DMS53 treated with DMSO at 0.1 percent for 48 hours (cell line): ENCODE measurements at regions not wholly inside any gene's neighbourhood (a gene's known extent, or its start where the extent isn't known, plus 50 kb on each side); places are given as distances from the start of the nearest gene placed in this dataset.

Source experiments
- DNase-seq: peaks from one replicate; lab custom pipeline; 2025; ENCODE audit not compliant: unreplicated experiment; lab: John Stamatoyannopoulos, UW

DNA sequence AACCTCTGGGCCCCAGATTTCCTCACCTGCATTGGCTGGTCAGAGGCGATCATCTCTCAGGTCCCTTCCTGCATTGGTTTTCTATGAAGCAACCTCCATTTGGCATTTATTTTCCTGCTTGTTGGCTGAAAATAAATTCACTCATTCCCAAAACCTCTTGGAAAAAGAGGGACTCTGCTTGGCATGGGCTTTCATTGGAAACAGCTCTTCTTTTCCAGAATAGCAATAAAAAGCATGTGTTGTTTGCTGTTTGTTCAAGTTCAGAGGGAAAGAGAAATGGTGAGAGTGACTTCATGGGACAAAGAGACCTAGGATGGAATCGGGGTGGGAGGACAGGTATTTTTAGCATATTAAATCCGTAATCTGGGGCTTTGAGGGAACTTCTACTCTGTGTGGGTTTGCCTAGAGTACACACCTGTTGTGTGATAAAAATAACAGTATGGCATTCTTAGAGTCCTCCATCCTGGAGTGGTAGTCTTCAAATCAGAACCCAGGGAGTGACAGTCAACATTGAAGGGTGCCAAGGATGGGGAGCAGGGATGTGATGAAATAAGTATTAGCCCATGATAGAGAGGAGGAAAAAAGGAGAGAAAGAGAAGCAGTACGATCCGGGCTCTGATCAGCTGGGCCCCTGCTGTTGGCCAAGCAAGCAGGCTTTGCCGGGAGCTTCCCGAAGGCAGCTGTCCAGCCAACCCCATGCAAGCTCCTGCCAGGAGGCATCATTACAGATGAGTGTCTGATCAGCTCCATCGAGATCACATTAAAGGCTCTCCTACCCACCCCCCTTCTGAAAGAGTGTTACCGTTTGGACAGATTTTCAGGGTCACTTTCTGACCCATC is 131.9 kb upstream of the NFIA start:
- DNase-seq: no peak

DNA sequence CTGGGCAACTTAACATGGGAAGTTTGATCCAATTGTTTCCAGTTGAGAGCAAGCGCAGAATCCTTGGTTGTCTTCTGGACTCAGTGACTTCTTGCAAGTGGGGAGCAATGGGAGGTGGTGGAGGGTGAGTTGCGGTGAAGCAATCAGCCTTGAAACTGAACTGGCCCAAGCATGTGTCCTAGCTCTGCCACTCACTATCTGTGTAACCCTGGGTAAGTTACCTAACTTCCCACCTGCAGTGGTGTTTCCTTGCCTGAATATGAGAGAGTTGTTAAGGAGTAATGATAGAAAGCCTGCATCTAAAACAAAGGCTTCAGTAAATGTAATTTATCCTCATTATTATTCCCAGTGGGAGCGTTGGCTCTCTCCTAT is 132.5 kb upstream of the NFIA start:
- DNase-seq: no peak

DNA sequence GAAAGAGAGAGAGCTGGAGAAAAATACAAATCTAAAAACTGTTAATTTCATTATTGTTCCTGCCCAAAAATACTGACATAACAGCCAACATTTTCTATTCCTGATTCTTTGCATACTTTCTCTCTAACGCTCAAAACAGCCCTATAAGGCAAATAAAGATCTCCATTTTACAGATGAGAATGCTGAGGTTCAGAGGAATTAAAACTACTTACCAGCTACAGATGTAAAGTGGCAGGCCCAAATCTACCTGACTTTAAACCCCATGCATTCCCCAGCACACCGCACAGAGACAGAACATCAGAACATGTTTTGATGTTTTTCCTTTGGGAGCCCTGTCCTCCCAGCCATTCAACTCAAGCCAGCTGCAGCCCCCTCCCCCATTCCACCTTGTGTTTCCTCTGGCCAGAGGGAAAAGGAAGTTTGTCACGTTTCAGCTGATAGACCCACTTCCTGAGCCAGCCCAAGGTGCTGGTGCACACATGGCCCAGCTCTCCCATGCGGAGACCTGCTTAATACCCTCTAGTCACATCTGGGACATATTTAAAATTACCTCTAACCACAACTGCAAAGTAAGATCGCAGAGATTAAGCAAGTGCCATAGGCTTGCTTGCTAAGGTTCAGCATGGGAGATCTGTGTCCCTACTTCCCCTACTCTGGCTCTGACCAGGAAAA is 133.1 kb upstream of the NFIA start:
- DNase-seq: no peak

DNA sequence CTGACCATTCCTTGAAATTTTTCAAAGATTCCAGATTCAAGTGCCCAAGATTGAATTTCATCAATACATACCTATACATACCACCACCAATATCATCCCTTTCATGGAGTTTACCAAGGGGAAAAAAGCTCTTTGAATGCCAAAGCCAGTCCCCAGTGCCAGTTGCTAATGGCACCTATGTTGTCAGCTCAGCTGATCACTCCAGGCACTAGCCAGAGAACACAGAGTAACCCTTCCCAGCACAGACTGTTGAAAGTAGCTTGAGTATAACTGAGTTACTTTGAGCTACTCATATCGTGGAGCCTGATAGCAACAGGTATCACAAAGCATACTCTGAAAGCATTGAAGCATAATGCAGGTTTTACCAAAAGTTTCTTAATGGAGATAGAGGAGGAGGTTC is 133.9 kb upstream of the NFIA start:
- no peak for DNase-seq

DNA sequence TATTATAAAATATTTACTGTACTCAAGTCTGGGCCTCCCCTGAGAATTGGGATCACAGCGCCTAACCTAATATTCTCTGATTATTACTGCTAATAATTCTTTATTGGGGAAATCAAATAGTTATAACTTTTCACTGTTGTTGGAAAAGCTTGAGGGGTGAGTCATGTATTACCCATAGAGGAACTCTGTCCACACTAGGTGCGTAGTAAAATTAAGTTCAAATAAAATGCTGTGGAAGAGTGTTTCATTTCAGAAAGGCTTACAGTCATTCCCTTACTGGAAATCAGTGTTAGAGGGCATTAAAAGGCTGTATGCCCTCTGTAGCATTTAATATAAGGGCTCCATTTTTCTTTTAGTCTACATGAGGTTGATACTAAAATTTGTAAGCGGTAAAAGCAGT is 135.0 kb upstream of the NFIA start:
- no peak for DNase-seq

DNA sequence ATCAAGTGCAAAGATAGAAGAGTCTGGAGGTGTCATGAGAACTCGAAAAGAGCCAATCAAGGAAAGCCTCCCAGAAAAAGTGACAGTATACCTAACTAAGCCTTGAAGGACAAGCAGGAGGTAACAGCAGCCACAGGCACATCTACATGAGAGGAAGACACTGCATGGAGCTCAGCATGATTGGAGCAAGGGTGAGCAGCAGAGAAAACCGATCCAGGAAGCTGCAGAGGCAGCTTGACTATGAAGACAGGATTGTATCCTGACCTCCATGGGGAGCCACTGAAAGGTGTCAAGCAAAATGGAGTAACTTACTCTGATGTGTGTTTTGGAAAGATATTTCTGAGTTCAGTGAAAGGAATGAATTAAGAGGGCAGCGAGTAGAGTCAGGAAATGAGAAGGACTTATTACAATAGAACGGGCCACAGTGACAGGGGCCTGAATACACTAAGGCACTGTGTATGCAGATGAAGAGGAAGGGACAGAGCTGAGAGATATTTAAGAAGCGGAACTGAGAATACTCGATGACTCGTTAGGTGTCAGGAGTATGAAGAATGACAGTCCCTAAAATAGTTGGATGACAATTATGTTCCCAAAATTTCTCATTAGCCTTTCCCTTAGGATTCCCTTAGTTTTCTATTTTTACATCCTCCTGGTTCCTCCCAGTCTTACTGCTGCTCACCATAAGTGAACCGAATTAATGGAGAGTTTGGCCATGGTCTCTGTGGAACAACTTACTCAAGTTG is 139.3 kb upstream of the NFIA start:
- DNase-seq: no peak

DNA sequence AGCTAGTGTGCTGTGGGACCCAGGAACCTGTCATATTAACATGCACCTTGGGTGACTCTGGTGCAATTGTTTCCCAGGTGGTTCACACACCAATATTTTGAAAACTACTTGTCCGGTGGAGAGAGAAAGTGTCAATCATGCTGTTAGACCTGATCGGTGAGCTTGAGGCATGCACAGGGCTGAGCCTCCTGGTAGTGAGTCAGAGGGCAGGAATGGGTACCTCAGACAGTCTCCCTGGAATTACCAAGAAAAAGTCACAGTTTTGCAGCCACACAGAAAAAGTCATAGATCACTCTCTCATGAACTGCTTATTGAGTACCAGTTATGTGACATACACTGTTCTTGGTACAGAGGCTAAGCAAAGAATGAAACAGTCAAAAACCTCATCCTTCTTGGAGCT is 140.1 kb upstream of the NFIA start:
- DNase-seq: no peak

DNA sequence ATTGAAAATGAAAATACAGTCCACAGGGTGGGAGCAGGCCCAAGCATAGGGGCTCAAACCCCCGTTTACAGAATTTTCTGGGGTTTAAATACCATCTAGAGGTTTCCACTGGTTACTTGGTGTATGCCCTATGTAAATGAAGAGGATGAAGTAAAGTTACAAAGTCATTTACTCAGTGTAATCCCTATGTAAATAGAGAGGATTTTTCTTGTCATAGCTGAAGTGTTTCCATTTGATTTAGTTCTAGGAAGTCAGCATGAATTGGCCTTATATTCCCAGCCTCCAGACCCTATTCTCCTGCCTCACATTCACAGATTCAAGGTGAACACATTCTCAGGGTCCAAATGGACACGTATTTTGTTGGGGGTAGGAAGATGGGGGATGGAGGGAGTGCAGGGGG is 141.7 kb upstream of the NFIA start:
- peak; percentile 75 for DNase-seq

DNA sequence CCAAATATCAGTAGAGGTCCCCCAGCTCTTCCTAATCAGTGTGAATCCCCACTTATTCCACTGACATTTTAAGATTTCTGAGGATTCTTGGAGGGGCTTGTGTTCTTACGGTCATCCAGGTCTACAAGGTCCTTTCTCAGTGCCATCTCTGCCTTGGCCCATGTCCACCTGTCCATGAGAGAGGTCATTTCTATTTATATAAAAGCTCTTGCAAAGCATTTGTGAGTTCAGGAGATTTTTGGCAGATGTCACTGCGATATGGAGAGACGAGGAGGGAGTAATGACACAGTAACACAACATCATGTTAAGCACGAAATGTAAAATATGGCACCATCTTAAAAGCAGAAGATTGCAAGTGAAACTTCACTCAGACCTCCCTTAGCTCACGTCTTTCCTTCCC is 144.6 kb upstream of the NFIA start:
- DNase-seq: no peak

DNA sequence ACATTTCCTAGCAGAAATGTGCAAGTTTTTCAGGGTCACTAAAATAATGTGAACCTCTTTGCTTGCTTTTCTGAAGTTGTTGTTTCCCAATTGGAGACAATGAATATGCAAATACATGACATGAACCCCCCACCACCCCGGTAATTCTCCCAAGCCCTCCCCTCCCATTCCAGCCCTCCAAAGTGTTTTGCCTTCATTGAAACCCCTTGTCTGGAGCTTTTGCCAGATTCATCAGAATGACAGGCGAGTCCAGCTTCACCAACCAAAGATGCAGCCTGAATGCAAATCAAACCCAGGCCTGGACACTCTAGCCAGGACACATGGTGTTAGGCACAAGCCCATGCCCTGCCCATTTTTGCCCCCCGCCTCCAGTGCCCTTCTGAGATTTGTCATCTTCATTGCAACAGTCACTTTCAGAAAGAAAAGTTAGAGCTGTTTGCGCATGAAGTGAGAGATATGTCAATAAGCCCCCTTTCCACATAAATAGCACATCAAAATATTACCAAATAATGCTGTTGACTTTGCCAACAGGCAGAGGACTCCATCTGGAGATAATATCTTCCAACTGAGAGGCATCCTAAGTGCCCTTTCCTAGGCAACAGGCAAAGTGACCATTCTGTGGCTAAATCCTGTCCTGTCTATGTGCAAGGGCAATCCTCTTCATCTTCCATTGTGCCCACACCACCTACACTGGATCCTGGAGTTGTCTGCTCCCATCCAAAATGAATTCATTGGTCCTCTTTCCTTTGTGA is 145.6 kb upstream of the NFIA start:
- DNase-seq: no peak

DNA sequence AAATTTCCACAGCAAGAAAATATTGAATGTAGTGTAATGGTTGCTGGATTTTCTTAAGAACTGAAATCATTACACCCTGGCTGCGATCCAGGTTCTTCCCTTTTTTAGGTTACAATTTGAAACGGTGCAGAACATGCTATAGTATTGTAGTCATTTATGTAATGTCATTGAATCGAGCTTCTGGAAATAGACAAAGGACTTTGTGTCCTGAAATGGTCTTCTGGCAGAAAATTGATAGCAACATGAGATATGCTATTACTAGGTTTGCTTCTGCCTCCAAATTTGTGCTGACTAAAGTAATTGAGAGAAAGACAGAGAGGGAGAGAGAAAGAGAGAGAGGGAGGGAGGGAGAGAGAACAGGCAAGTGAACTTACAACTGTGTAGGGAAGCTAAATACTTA is 146.2 kb upstream of the NFIA start:
- no peak for DNase-seq

DNA sequence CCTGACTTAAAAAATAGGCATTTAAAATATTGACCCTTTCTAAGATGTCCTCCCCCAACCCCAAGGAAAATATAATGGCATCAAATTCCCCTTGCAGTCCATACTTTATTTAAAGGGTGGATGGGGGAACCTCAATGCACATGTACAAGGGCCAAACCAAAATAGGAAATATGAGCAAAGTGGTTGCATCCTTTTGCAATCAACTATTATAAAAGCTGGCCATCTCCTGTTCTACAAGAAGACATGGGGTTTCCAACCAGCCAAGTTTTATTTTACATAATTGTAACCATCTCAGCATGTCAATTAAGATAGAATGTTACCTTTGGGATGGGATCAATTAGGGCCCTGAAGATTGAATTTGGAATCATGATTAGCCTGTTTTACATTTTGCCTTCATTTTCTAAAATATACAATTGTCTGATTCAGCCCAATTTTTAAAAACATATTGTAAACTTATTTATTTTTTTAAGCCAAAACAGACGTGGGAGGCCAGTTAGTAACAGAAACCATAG is 146.7 kb upstream of the NFIA start:
- DNase-seq: no peak

DNA sequence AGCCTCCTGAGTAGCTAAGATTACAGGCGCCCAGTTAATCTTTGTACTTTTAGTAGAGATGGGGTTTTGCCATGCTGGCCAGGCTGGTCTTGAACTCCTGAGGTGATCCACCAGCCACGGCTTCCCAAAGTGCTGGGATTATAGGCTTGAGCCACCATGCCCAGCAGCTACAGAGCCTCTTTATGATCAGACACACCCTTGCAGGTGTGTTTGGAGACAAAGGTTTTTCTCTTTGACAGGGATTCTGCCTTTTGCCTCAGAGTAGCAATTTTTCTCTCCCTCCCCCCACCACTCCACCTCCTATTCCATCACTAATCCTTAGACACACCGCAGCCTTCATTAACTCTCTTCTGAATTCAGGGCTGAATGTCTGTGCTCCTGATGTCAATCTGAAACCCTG is 152.2 kb upstream of the NFIA start:
- DNase-seq: no peak

DNA sequence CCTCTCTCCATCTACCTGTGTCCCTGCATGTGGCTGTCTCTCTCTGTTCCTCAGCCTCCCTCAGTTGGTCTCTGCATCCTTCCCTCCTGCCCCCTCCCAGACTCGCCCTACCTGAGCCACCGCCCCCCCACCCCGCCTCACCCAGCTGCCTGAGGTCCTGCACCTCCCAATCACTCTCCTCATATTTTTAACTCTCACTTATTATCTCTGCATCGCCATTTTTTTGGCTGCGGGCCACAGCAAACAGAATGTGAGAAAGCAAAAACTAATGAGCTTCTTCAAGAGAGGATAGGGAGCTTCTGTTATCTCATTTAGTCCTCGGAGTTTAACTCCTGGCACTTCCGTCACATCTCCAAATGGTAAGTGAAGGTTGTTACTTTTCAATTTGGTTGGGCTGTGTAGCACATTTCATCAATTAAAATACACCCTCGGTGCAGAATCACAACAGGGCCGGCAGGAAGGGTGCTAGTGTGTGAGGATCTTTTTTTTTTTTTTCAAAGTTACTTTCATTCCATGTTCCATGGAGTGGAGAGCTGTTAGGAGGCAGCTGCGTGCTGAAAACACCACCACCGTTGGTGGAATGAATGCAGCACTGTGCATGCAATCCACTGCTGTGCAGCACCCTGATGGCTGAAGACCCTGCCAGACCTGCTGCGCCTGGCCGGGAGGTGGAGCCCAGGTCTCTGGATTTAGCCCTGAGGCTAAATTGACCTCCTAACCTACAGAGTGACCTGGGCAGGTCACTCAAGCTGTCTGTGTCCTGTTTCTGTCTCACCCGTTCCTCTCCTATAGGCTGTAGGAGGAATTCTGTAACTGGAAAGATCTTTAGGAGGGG is 157.2 kb upstream of the NFIA start:
- no peak for DNase-seq

DNA sequence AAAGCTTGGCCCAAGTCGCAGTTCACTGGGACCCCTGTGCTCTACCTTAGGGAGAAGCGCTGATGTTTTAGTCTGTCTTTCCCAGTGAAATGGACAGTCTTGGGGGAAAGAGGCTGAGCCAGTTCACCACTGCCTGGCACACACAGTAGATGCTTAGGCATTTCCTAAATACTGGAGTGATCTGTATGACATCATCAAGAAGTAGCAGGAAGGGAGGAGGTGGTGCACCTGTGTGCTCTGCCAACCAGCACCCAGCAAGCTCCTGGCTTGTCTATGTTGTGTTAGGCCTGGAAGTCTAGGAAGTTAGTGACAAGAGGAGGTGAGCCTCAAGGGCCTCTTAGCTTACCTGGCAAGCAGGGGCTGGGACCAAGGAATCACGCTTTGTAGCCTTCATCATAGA is 158.2 kb upstream of the NFIA start:
- DNase-seq: no peak

DNA sequence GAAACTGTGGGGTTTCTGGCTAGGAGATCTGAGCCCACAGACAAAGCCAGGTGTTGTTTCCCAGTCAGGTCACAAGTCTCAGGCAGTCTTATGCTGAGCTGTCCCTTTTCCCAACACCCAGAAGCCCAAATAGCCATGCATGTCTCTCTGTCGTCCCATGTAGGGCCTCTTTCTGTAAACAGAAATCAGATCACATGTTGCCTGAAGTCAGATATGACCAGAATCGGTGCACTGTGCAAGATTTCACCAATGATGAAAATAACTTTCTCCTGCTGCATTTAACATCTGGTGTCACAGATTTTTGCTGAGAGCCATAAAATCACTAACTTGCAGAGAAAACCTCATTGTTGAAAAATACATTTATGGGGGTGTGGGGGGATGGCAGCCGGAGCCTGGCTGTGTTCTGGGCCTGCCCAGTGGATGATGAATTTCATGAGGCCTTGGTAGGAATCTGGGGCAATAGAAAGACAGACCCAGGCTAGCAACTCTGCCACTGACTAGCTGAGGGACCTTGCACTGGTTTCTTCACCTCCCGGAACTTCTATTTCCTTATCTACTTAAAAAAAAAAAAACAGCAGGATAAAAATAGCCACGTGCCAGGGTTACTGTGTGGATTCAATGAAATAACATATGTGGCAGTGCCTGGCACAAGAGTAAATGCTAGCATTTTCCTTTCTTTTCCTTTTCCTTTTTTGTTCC is 158.8 kb upstream of the NFIA start:
- DNase-seq: no peak

DNA sequence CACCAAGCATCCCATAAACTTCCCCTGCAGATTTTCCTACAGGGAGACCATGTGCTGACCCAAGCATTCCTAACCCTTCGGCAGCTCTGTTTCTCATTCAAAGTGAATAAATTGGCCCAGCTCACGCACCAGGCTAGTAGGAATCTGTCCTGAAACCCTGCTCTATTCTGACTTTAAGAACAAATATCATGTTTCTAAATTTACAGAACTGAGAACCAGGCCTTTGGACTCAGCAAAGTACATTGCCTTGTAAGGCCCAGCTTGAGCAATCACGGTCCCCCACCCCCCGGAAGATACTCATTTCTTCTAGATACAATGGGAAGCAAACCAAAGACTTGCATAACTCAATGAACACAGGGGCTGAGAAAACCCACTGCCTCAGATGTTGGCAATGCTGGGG is 160.1 kb upstream of the NFIA start:
- no peak for DNase-seq

DNA sequence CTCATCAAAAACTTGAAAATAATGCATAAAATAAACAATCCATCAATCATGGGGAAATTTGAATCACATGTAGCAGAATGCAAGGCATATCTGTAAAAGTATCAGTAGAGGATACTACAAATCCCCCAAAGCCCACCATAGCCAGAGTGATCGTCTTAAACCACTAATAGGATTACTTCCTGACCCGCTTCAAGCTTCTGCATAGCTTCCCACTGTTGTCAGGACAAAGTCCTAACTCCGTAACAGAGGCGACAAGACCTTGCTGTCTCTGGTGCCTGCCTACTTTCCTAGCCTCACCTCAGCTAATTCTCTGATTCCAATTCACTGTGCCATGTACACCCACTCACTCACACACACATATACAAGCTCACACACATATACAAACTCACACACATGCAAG is 161.2 kb upstream of the NFIA start:
- no peak for DNase-seq

DNA sequence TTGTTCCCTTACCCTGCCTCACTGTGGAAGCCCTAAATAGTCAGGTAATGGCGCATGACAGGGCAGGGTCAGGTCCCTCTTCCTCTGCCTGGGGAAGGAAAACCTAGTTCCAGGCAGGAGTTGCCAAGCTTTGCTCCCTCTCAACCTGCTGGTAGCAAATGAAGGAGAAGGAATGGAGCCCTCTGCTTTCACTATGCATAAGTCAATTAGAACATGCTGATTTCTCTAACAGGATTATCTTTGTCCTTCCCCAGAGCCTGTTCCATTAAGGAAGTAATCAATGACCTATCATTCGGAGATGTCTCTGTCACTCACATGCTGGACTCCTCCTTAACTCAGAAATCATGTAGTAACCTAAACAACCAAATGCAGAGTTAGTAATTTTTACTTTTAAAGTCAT is 161.8 kb upstream of the NFIA start:
- no peak for DNase-seq

DNA sequence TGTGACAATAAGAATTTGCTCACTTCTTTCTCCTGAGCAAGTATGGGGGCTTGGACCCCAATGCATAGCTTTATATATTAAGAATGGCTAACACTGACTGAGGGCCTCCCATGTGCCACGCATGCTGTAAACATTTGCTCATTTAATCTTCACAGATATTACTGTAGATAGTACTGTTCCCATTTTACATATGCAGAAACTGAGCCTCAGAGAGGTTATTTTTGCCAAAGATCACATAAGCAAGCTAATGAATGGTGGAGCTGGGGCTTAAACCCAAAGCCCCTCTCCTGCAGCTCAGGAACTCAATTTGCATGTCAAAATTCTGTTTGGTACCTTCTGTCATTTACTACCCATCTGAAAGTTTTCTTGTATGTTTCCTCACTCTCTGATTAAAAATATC is 163.5 kb upstream of the NFIA start:
- DNase-seq: no peak
